Liver (tissue), 3 donors: ENCODE measurements at regions not wholly inside any gene's neighbourhood (a gene's known extent, or its start where the extent isn't known, plus 50 kb on each side); places are given as distances from the start of the nearest gene placed in this dataset.

Source experiments
- CTCF ChIP-seq: fragments of 150-350 bp; IDR thresholded peaks from 2 replicates; pipeline ENCODE4 v1.5.1; 2017; ENCODE audit warnings: improper control_type of control experiment, low read depth, low read length; ENCODE audit not compliant: missing input control
- FOXA1 ChIP-seq: IDR thresholded peaks from 2 replicates; pipeline ENCODE4 v1.6.1; 2016; ENCODE audit warnings: antibody characterized with exemption
- RAD21 ChIP-seq, 2 donors: IDR thresholded peaks; 2 replicates each; pipeline ENCODE4 v1.6.1; 2016; ENCODE audit warnings: antibody characterized with exemption in 2 of 2, mild to moderate bottlenecking in 2 of 2
- SP1 ChIP-seq: IDR thresholded peaks from 2 replicates; pipeline ENCODE4 v1.6.1; 2018; ENCODE audit warnings: antibody characterized with exemption, mild to moderate bottlenecking
- TF ChIP-seq, protein P1 (sequence below): IDR thresholded peaks from 2 replicates; pipeline ENCODE4 v1.6.1; 2016; ENCODE audit warnings: antibody characterized with exemption
- donor health status: healthy.
- donor health status: healthy.

- TF ChIP-seq, protein P1, sequence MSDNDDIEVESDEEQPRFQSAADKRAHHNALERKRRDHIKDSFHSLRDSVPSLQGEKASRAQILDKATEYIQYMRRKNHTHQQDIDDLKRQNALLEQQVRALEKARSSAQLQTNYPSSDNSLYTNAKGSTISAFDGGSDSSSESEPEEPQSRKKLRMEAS, result no peak
- TF ChIP-seq CTCF (no peak), RAD21 (IDR thresholded peaks at IDR 0.05) (no peak), FOXA1 (no peak), SP1 (no peak)
Measured at GRCh38 chr5:74371621-74372020, 268.9 kb downstream of the ENC1 start.
